NCI-H187 (cell line): ENCODE measurements at regions not wholly inside any gene's neighbourhood (a gene's known extent, or its start where the extent isn't known, plus 50 kb on each side); places are given as distances from the start of the nearest gene placed in this dataset.

Experiments used
- DNase-seq, 2 experiments: peaks; one replicate each; lab custom pipeline; 2025; lab: John Stamatoyannopoulos, UW

DNA sequence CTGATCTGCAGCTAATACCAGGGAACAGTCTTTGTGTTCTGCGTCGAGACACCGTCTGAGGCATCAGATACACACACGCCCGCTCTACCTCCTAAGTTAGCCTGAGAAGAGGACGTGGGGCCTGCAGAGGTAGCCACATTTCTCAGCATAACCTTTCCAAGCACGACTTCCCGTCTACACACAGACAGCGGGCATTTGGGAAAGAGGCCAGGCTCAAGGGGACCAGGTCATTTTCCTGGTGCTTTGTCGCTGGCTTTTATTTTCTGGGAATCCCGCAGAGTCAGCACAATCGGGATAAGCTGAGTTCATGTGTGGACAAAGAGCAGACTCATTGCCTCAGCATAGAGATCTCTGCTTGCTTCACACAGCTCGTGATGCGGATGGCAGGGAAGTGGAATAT, 72.5 kb upstream of the SMYD2 start:
- DNase-seq: no peak

DNA sequence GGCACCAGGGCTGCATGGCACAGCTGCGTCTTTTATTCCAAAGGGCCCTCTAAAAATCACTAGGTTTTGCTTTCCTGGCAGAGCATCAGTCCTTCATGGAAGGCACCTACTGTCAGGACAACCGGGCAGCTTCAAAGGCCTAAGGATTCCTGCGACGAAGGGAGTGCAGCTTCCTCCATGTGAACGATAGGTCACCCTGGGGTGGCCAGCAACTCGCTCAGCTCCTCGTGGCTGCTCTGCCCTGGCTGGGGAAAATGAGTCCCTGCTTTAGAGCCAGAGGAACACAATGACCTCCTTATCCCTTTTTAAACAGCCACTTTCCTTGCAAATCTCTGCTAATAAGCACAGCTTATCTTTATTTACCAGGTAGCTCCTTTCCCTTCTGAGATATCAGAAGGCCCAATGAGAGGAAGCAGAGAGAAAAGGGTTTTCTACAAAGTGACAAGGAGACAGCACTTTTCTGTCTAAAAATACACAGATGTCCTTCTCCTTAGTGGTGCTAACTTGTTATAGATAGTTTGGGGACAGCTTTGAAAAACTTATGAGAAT, 71.6 kb upstream of the SMYD2 start:
- DNase-seq: no peak

DNA sequence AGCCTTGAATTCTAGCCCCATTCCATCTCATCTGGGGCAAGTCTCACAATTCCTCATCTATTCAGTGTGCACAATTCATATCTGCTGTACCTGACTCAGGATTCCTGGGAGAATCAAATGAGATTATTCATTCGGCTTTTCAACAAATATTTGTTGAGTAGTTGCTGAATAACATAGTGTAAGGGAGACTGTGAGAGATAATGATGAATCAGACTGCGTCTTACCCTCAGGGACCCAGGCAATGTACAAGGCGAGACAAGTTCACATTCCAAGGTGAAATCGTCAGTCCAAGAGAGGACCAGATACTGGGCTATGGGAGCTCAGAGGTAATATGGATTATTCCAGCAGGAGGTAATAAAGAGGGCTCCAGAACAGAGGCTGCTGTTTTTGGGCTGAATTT, 67.8 kb upstream of the SMYD2 start:
- DNase-seq: no peak

GRCh38 chr1:214214851-214215250, 66.1 kb upstream of the SMYD2 start:
- no peak for DNase-seq

DNA sequence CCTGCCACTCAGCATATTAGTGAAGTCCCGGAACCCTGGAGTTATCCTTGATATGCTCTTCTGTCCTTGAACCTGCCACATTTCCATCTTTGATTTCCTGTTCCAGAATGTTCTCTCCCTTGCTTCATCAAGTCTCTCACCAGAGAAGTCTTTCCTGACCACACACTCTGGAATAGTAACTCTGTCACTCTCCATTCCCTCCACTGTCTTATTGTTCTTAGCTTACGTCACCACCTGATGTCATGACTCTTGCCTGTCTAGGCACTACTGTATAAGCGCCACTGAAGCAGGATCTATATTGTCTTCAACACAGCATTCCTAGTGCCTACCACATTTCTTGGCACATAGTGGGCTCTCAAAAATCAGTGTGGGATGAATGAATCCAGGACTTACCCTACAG, 65.4 kb upstream of the SMYD2 start:
- no peak for DNase-seq

DNA sequence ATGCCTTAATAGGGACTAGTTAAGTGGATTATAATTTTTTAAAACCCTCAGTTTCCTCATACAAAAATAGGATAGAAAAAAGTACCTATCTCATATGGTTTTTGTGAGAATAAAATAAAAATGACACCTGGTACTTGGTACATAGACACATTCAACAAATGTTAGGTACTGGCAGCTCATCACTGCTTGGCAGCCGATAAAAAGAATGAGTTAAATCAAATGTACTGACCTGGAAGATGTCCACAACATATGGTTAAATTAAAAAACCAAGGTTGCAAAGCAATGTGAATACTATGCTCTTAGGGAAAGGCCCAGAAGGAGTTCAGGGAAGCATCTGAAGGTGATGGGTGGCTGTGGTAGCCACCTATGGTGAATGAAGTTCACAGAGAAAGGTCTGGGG, 64.9 kb upstream of the SMYD2 start:
- DNase-seq: no peak

DNA sequence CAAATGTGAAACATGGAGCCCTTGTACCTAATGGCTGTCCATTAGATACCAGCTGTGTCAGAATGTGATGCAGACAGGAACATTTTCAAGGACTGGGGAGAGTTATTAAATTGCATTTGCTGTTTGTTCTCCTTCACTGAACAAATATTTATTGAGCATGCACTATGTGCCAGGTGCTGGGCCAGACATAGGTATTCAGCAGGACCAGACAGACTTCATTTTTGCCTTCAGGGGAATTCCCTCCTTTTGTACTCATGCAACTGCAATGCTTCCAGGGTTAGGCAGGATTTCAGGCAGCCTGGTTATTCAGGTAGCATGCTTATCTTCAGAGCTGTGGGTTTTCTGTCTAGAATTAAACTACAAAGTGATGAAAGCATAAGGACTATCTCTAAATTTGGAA, 64.2 kb upstream of the SMYD2 start:
- DNase-seq: no peak

GRCh38 chr1:214219902-214220301, 61.1 kb upstream of the SMYD2 start:
- no peak for DNase-seq

DNA sequence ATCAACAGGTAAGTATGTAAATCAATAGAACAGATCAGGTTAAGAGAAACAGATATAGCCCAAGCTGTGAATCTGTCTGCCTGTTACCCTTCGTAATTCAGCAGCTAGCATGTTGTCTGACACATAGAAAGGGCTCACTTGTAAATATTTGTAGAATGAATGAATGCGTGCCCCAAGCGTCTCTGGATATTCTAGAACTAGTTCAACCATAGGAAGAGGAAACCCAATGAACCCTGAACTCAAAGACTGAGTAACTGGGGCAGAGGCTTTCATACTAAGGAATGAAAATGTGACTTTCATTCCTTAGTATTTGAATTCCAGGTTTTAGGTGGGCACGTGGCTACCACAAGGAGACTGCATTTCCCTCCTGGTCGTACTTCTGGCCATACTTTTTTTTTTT, 60.1 kb upstream of the SMYD2 start:
- DNase-seq: no peak

DNA sequence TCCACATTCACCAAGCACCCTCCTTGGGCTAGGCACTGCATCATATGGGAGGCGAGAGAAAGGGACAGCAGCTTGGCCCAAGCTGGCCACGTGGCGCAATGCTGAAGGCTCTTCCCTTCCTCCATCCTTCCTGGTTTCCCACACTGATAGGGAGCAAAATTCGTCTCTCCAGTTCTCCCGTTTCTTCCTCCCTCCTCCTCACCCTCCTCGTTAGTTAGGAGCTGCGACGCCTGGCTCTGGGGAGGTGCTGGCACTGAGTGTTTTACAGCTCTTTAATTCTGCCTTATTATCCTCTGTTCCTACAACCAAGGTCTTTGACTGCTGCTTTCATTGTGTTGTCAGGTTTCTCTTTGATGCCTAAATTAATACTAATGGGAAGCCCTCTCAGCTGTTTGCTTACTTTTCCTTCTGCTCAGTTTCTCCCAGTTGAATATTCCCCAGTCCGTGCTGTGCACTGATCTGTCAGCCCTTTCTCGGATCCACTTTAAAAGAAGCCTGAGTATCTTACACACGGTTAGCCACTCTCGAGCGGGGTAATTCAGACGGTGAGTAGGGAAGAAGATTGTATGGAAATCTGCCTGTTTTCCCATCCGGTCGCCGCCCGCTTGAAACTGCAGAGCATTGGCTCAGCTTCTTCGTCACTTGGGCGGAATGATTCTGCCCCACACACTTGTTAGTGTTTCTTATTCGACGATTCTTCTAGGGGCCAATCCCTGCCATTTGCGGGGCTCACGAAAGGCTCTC, 56.2 kb upstream of the SMYD2 start:
- no peak for DNase-seq

DNA sequence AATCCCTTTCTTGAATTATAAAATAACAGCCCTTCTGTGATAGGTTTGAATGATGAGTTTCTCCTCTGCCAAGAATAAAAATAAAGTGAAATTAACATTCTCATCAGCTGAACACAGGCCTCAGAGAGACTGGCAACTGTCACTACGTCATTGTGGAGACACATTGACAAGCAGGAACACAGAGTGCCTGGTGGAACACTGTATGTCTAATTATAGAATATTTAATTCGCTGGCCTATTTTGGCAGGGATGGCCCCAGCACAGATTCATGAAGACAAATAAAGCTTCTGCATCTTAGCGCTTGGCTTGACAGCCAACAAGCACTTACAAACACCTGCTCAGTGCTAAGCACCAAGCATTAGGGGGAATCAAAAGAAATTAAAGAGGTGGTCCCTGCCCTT, 52.0 kb upstream of the SMYD2 start:
- DNase-seq: no peak

DNA sequence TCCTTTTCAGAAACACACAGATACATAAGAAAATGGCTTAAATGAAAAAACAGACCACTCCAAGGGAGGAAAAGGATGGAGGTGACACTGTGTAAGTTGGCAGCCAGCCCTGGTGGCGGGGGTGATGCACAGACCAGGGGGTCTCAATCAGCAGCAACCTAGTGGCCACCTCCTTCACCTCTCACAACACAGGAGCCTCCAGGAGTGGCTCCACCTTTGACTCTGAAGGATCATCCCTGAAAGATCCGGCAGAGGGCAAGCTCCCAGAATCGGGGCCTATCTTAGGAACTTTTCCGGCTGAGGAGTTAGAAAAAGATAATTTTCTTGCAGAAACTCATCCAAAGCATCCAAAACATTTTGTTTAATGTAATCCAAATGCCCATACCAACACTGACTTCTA, 51.2 kb upstream of the SMYD2 start:
- DNase-seq: no peak
